ENCODE measurements at regions not wholly inside any gene's neighbourhood (a gene's known extent, or its start where the extent isn't known, plus 50 kb on each side); places are given as distances from the start of the nearest gene placed in this dataset.

DNA sequence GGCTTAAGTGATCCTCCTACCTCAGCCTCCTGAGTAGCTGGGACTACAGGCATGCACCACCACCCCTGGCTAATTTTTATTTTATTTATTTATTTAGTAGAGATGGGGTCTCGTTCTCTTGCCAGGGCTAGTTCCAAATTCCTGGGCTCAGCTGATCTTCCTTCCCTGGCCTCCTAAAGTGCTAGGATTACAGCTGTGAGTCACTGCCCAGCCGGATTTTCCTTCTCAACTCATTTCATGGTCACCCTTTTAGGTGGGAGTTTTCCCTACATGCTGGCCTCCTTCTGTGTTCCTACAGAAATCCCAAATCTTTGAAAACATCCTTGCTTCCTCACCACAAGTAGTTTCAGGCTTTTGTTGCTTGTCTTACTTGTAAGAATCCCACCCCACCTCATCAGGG, 102.1 kb upstream of the SIAH1 start:
- CTCF ChIA-PET: no interaction called here
- H3K4me1 ChIP-seq (ENCODE audit: control extremely low read depth in 1 of 4, control insufficient read depth in 4 of 4, insufficient read depth in 4 of 4, low read length in 3 of 4): no peaks in the 10 kb centered on the region
- H3K27me3 ChIP-seq (replicated peaks in 2 of 5; ENCODE audit: control insufficient read depth in 4 of 5, insufficient read depth in 5 of 5, low read length in 4 of 5): no peaks in the 10 kb centered on the region
- no peaks in the 10 kb centered on the region for H3K36me3 ChIP-seq (ENCODE audit: control insufficient read depth in 4 of 4, insufficient read depth in 4 of 4, low read length in 3 of 4)
- H3K27ac ChIP-seq (ENCODE audit: insufficient read depth in 1 of 2, low read depth in 1 of 2, low read length in 2 of 2, poor library complexity in 1 of 2, severe bottlenecking in 2 of 2): no peak overlapping the region
- no peak overlapping the region for H3K4me3 ChIP-seq (ENCODE audit: control insufficient read depth in 1 of 7, extremely low read depth in 1 of 7, insufficient read depth in 4 of 7, low read depth in 2 of 7, low read length in 6 of 7)
- POLR2A ChIA-PET: no interaction called here
- 100% methylated on average over 1 of the region's 2 CpGs for WGBS (ENCODE audit: insufficient coverage)
- peaks cover 0 to 2% (median 0%) of the 10 kb centered on the region in 5 experiments for H3K9me3 ChIP-seq (ENCODE audit: control extremely low read depth in 1 of 5, control insufficient read depth in 4 of 5, insufficient read depth in 2 of 5, low read depth in 1 of 5, low read length in 4 of 5)
- DNase-seq: no peak

DNA sequence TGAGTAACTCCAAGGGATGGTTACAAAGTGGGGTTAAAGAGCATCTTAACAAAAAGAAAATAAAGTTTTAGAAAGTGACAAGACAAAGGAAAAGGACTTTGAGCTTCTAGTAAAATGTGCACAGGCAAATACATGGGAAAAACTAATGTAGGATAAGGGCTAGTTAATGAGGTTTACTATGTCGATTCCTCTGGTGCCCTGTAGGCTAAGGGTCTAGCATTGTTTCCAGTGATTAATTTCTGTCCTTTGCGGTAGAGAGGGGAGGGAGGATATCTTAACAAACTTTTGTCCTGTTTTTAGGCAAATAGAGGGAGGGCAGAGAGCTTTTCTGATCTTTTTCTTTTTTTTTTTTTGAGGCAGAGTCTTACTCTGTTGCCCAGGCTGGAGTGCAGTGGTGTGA, 96.6 kb upstream of the SIAH1 start:
- Histone ChIP-seq H3K27me3 (replicated peaks in 2 of 5; ENCODE audit: control insufficient read depth in 4 of 5, insufficient read depth in 5 of 5, low read length in 4 of 5) (no peaks in the 10 kb centered on the region), H3K4me3 (ENCODE audit: control insufficient read depth in 1 of 7, extremely low read depth in 1 of 7, insufficient read depth in 4 of 7, low read depth in 2 of 7, low read length in 6 of 7) (no peak overlapping the region), H3K36me3 (ENCODE audit: control insufficient read depth in 4 of 4, insufficient read depth in 4 of 4, low read length in 3 of 4) (no peaks in the 10 kb centered on the region), H3K9me3 (ENCODE audit: control extremely low read depth in 1 of 5, control insufficient read depth in 4 of 5, insufficient read depth in 2 of 5, low read depth in 1 of 5, low read length in 4 of 5) (no peaks in the 10 kb centered on the region), H3K4me1 (ENCODE audit: control extremely low read depth in 1 of 4, control insufficient read depth in 4 of 4, insufficient read depth in 4 of 4, low read length in 3 of 4) (no peaks in the 10 kb centered on the region), H3K27ac (ENCODE audit: insufficient read depth in 1 of 2, low read depth in 1 of 2, low read length in 2 of 2, poor library complexity in 1 of 2, severe bottlenecking in 2 of 2) (no peak overlapping the region)
- 87% methylated on average over 2 of the region's 2 CpGs for WGBS (ENCODE audit: insufficient coverage)
- POLR2A ChIA-PET: no interaction called here
- DNase-seq: no peak
- CTCF ChIA-PET: no interaction called here

DNA sequence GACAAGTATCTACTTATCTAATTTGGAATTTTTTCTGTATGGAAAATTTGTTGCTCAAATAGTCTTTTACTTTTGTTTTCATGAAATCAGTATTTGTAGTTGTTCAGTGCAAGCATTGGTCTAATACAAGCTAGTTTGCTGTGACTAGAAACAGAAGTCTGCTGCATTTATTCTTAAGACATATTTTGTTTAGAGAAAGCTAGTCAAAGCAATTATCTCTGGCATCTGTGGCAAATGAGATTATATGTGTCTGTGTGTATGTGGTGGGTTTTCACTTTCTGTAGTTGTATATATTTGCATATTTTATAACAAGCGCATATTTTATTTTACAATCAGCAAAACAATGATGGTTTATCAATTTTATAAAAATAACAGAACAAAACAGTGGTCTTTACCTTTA, 96.0 kb upstream of the SIAH1 start:
- no peaks in the 10 kb centered on the region for H3K9me3 ChIP-seq (ENCODE audit: control extremely low read depth in 1 of 5, control insufficient read depth in 4 of 5, insufficient read depth in 2 of 5, low read depth in 1 of 5, low read length in 4 of 5)
- POLR2A ChIA-PET: no interaction called here

DNA sequence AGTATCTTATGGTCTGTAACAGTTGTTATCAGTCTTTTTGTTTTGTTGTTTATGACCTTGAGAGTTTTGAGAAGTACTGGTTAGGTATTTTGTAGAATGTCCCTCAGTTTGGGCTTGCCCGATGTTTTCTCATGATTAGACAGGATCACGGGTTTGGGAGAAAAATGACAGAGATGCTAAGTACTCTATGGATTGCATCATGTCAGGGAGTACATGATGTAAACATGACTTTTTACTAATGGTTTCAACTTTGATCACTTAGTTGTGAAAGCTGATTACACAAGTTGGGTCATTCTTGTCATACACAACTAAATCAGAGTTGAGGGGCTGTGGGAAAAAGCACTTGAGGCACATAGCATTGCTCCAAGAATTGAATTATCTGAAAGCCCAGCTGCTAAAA, 94.7 kb upstream of the SIAH1 start:
- H3K4me1 ChIP-seq (ENCODE audit: control extremely low read depth in 1 of 4, control insufficient read depth in 4 of 4, insufficient read depth in 4 of 4, low read length in 3 of 4): no peaks in the 10 kb centered on the region
- H3K4me3 ChIP-seq (ENCODE audit: control insufficient read depth in 1 of 7, extremely low read depth in 1 of 7, insufficient read depth in 4 of 7, low read depth in 2 of 7, low read length in 6 of 7): no peak overlapping the region
- POLR2A ChIA-PET: no interaction called here
- DNase-seq: no peak
- no peaks in the 10 kb centered on the region for H3K36me3 ChIP-seq (ENCODE audit: control insufficient read depth in 4 of 4, insufficient read depth in 4 of 4, low read length in 3 of 4)
- CTCF ChIA-PET: interaction anchor here (0.8 to 1.5 kb wide), 3 partner anchors 9 to 55 kb away, joined by 3 to 6 read pairs (median 3); no protein-coding TSS in a partner anchor
- no peaks in the 10 kb centered on the region for H3K9me3 ChIP-seq (ENCODE audit: control extremely low read depth in 1 of 5, control insufficient read depth in 4 of 5, insufficient read depth in 2 of 5, low read depth in 1 of 5, low read length in 4 of 5)
- H3K27ac ChIP-seq (ENCODE audit: insufficient read depth in 1 of 2, low read depth in 1 of 2, low read length in 2 of 2, poor library complexity in 1 of 2, severe bottlenecking in 2 of 2): no peak overlapping the region
- WGBS (ENCODE audit: insufficient coverage): 96% methylated on average over 2 of the region's 2 CpGs
- no peaks in the 10 kb centered on the region for H3K27me3 ChIP-seq (replicated peaks in 2 of 5; ENCODE audit: control insufficient read depth in 4 of 5, insufficient read depth in 5 of 5, low read length in 4 of 5)

More for the DNA sequence above, 96.0 kb upstream of the SIAH1 start:
- no peaks in the 10 kb centered on the region for H3K4me1 ChIP-seq (ENCODE audit: control extremely low read depth in 1 of 4, control insufficient read depth in 4 of 4, insufficient read depth in 4 of 4, low read length in 3 of 4)
- H3K4me3 ChIP-seq (ENCODE audit: control insufficient read depth in 1 of 7, extremely low read depth in 1 of 7, insufficient read depth in 4 of 7, low read depth in 2 of 7, low read length in 6 of 7): no peak overlapping the region
- H3K27ac ChIP-seq (ENCODE audit: insufficient read depth in 1 of 2, low read depth in 1 of 2, low read length in 2 of 2, poor library complexity in 1 of 2, severe bottlenecking in 2 of 2): no peak overlapping the region
- no peaks in the 10 kb centered on the region for H3K36me3 ChIP-seq (ENCODE audit: control insufficient read depth in 4 of 4, insufficient read depth in 4 of 4, low read length in 3 of 4)
- no peak for DNase-seq
- no CpG with 5 or more reads among the region's 1 CpG for WGBS (ENCODE audit: insufficient coverage)
- CTCF ChIA-PET: interaction anchor here (1.5 kb wide), 1 partner anchor 12 kb away, joined by 6 read pairs; no protein-coding TSS in a partner anchor
- H3K27me3 ChIP-seq (replicated peaks in 2 of 5; ENCODE audit: control insufficient read depth in 4 of 5, insufficient read depth in 5 of 5, low read length in 4 of 5): no peaks in the 10 kb centered on the region

DNA sequence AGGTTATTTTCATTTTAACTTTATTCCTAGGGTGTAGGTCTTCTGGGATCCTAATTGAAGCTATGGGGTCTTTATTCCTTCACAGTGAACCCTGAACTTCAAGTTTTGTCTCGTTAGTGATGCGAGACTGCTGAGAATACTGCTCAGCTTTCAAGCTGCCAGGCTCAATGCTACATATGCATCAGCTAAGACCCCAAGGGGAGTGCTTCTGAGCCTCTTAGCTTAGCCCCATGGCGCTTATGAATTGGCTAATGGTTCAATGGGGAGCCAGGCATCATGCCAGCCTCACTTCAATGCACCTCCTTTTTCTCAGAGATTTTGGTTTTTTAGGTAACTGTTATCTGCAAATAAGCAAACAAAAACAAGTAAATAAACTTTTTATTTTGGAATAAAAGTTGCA, 94.1 kb upstream of the SIAH1 start:
- ChIA-PET POLR2A (no interaction called here), CTCF (interaction anchor here (1.2 kb wide), 1 partner anchor 9 kb away, joined by 3 read pairs; no protein-coding TSS in a partner anchor)
- H3K9me3 ChIP-seq (ENCODE audit: control extremely low read depth in 1 of 5, control insufficient read depth in 4 of 5, insufficient read depth in 2 of 5, low read depth in 1 of 5, low read length in 4 of 5): no peaks in the 10 kb centered on the region
- no peaks in the 10 kb centered on the region for H3K4me1 ChIP-seq (ENCODE audit: control extremely low read depth in 1 of 4, control insufficient read depth in 4 of 4, insufficient read depth in 4 of 4, low read length in 3 of 4)
- no peak for DNase-seq
- H3K4me3 ChIP-seq (ENCODE audit: control insufficient read depth in 1 of 7, extremely low read depth in 1 of 7, insufficient read depth in 4 of 7, low read depth in 2 of 7, low read length in 6 of 7): no peak overlapping the region
- H3K36me3 ChIP-seq (ENCODE audit: control insufficient read depth in 4 of 4, insufficient read depth in 4 of 4, low read length in 3 of 4): no peaks in the 10 kb centered on the region
- no peak overlapping the region for H3K27ac ChIP-seq (ENCODE audit: insufficient read depth in 1 of 2, low read depth in 1 of 2, low read length in 2 of 2, poor library complexity in 1 of 2, severe bottlenecking in 2 of 2)
- 100% methylated on average over 2 of the region's 3 CpGs for WGBS (ENCODE audit: insufficient coverage)
- H3K27me3 ChIP-seq (replicated peaks in 2 of 5; ENCODE audit: control insufficient read depth in 4 of 5, insufficient read depth in 5 of 5, low read length in 4 of 5): no peaks in the 10 kb centered on the region

DNA sequence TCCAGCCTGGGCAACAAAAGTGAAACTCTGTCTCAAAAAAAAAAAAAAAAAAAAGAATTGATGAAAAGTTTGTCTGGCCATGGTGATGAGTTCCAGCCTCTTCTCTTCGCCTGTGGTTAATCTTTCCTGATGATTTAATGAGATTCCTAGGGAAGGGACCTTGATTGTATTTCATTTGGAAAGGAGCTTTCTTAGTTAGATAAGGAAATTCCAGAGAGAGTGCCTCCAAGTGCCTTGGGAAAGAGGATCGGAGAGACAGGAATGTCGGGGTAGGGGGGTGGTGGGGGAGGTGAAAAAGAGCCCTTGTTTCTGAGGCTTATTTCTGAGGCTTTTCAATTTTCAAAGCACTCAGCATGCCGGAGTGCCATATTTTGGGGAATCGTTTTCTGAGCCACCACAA, 93.2 kb upstream of the SIAH1 start:
- Histone ChIP-seq H3K36me3 (ENCODE audit: control insufficient read depth in 4 of 4, insufficient read depth in 4 of 4, low read length in 3 of 4) (no peaks in the 10 kb centered on the region), H3K27ac (ENCODE audit: insufficient read depth in 1 of 2, low read depth in 1 of 2, low read length in 2 of 2, poor library complexity in 1 of 2, severe bottlenecking in 2 of 2) (no peak overlapping the region), H3K9me3 (ENCODE audit: control extremely low read depth in 1 of 5, control insufficient read depth in 4 of 5, insufficient read depth in 2 of 5, low read depth in 1 of 5, low read length in 4 of 5) (no peaks in the 10 kb centered on the region), H3K4me3 (ENCODE audit: control insufficient read depth in 1 of 7, extremely low read depth in 1 of 7, insufficient read depth in 4 of 7, low read depth in 2 of 7, low read length in 6 of 7) (no peak overlapping the region), H3K27me3 (replicated peaks in 2 of 5; ENCODE audit: control insufficient read depth in 4 of 5, insufficient read depth in 5 of 5, low read length in 4 of 5) (no peaks in the 10 kb centered on the region), H3K4me1 (ENCODE audit: control extremely low read depth in 1 of 4, control insufficient read depth in 4 of 4, insufficient read depth in 4 of 4, low read length in 3 of 4) (no peaks in the 10 kb centered on the region)
- WGBS (ENCODE audit: insufficient coverage): 100% methylated on average over 3 of the region's 5 CpGs
- POLR2A ChIA-PET: no interaction called here
- DNase-seq: no peak
- CTCF ChIA-PET: interaction anchor here (0.6 kb wide), 1 partner anchor 599 kb away, joined by 3 read pairs; no protein-coding TSS in a partner anchor

DNA sequence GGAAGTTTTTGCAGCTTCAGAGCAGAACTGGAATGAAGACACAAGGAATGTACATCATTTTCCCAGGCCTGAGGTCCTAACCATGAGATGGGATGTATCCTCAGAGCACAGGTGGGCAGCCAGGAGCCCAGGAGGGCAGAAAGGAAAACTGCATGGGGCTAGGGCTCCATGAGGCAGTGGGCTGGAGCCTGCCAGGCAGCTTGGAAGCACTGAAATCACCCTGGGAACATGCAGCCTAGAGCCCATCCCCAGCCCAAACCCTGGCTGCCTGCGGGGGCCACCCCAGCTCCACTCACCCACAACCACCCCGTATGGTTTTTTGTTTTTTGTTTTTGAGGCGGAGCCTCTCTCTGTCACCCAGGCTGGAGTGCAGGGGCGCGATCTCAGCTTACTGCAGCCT, 86.2 kb upstream of the SIAH1 start:
- Histone ChIP-seq H3K4me3 (ENCODE audit: control insufficient read depth in 1 of 7, extremely low read depth in 1 of 7, insufficient read depth in 4 of 7, low read depth in 2 of 7, low read length in 6 of 7) (no peak overlapping the region), H3K9me3 (ENCODE audit: control extremely low read depth in 1 of 5, control insufficient read depth in 4 of 5, insufficient read depth in 2 of 5, low read depth in 1 of 5, low read length in 4 of 5) (no peaks in the 10 kb centered on the region), H3K27ac (ENCODE audit: insufficient read depth in 1 of 2, low read depth in 1 of 2, low read length in 2 of 2, poor library complexity in 1 of 2, severe bottlenecking in 2 of 2) (no peak overlapping the region), H3K27me3 (replicated peaks in 2 of 5; ENCODE audit: control insufficient read depth in 4 of 5, insufficient read depth in 5 of 5, low read length in 4 of 5) (no peaks in the 10 kb centered on the region), H3K4me1 (ENCODE audit: control extremely low read depth in 1 of 4, control insufficient read depth in 4 of 4, insufficient read depth in 4 of 4, low read length in 3 of 4) (no peaks in the 10 kb centered on the region), H3K36me3 (ENCODE audit: control insufficient read depth in 4 of 4, insufficient read depth in 4 of 4, low read length in 3 of 4) (no peaks in the 10 kb centered on the region)
- DNase-seq: no peak
- ChIA-PET CTCF (no interaction called here), POLR2A (no interaction called here)
- WGBS (ENCODE audit: insufficient coverage): 77% methylated on average over 4 of the region's 5 CpGs

Data from common myeloid progenitor, CD34-positive (primary cell).